GM21723 (cell line): ENCODE measurements at regions not wholly inside any gene's neighbourhood (a gene's known extent, or its start where the extent isn't known, plus 50 kb on each side); places are given as distances from the start of the nearest gene placed in this dataset.
"Not testable (repeated sequence)": the region's sequence is repeated elsewhere in the genome, so short reads cannot be mapped to it uniquely, and the experiment has no call there.

ENCODE experiments used
- ATAC-seq: cut with Tn5 transposase; IDR thresholded peaks from one replicate; pipeline ENCODE4 v1.9.1; 2021; ENCODE audit warnings: mild to moderate bottlenecking, moderate library complexity; ENCODE audit not compliant: unreplicated experiment

DNA sequence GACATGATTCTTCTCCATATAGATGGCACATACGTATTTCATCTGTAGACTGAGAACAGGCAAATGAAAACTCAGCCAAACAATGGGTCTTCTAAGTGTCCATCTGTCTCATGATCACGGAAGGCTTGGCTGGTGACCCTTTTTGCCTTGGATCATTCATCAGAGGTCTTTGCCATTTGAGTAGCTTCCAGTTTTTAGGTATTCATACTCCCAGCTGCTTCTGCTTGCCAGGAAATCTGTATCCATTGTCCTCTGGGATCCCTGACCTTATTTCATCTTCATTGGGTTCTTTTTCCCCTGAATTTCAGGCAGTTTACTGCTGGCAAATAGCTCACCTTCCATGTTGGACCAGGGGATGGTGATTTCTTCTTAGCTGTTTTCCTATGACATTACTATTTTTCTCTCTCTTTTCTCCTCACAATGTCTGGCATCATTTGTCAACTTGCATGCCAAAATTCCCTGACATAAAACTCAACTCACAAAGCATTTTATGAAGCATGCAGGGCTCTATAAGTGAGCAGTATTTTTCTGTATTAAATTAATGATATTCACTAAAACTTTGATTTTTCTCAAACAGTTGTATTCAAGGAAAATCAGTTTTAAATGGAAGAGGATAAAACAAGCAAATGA, 241.2 kb downstream of the DNAJB9 start:
- ATAC-seq = no peak

DNA sequence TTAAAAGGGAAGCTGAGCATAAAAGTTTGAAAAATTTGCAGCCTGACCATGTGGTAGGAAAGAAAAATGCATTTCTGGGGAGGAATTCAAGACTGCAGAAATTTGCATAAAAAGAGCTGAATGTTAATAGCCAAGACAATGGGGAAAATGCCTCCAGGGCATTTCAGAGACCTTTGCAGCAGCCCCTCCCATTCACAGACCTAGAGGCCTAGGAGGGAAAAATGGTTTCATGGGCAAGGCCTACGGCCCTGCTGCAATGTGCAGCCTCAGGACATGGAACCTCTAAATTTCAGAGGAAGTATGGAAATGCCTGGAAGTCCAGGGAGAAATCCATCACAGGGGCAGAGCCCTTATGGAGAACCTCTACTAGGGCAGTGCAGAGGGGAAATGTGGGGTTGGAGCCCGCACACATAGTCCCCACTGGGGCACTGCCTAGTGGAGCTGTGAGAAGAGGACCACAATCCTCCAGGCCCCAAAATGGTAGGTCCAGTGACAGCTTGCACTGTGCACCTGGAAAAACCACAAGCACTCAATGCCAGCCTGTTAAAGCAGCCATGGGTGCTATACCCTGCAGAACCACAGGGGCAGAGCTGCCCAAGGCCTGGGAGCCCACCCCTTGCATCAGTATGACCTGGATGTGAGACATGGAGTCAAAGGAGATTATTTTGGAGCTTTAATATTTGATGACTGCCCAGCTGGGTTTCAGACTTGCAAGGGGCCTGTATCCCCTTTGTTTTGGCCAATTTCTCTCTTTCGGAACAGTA, 243.8 kb downstream of the DNAJB9 start:
- ATAC-seq = no peak

DNA sequence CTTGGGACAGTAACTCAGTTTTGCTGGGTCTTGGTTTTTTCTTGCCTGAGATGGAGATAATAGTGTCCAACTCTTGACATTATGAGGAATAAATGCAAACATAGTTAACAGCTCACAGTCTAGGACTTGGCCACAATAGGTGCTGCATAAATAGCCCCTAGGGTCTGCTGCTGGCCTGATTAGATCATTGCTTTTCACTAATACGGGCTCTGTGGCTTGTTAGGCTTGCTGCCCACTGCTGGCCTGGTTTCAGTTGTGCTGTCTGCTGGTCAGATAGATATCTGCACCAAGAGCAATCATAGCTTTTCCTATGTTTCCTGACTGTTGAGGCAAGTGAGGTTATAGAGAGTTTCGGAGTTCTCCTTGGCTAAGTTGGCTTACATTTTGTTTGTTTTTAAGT, 246.1 kb downstream of the DNAJB9 start:
- no peak for ATAC-seq

DNA sequence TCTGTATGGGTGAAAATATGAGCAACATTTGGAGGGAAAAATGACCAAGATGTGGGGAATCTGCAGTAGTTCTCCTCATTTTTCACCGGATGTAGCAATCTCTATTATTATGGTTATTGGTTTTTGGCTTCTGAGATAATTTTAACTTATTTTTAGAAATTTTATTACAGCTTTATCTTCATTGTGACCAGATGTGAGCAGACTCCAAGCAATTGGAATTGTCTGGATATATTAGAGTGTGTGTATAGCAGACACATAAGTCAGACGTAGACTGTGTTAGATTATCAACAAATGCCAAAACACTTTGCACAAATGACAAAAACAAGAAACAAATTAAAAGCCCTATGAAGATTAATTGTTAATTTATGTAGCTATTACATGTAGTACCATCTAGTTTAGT, 249.1 kb downstream of the DNAJB9 start:
- no peak for ATAC-seq

DNA sequence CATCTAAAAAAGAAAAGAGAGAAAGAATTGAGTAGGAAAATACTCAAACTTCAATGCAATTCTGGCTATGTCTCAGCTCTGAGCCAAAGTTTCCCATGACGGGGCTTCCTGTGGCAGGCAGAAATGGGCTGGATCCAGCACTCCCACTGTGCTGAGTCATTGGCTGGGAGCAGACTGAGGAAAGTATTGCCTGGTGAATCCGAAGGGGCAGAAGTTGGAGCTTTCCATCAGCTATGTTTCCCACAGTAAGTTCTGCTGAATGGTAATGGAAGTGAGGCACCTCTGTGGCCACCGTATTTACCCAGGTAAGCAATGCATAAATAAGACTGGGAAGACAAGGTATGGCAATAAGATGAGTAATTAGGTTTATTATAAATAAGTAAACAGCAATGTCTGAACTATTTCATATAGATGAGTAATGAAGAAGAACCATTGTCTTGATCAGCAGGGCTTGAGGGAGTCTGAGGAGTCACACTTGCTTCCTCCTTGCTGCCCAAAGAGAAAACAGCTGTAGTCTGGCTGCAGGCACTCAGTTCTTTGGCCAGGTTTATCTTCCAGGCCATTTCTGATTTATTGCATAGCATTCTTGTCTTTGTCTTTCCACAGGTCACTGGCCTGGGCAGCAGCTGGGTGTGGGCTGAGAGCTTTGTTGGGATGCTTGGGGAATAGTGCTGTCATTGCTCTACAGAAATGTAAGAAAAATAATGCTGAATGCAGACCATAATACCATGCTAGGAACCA, 255.3 kb downstream of the DNAJB9 start:
- no peak for ATAC-seq

DNA sequence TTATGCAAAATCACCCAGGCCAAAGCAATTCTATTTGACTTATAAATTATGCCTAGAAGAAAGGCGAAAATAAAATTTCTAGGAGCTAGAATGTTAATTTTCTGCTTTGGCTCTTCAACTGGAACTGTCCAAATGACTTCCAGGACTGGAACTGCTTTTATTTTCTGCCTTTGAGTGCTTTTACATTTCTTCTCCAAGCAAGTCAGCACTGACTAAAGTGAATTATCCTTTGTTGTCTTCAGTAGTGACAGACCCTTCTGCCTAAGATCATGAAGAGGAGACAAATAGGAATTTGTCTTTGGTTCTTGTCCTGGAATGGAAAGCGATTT, 255.9 kb downstream of the DNAJB9 start:
- no peak for ATAC-seq

DNA sequence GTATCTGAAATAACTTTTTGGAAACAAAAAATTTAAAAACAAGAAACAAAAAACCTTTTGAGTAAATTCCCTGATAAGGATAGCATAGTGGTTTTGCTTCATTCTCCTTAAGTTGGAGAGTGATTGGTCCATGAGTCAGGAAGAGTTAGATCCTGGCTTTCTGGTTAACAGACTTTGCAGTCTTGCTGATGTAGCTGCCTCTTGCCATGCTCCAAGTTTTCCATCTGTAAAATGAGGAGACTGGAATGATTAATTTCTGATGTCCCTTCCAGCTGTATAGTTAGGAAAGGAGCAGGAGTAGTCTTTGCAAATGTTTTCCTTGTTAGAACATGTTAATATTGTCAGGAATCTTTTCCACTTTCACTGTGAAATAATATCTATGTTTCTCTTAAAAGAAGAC, 266.6 kb downstream of the DNAJB9 start:
- no peak for ATAC-seq

DNA sequence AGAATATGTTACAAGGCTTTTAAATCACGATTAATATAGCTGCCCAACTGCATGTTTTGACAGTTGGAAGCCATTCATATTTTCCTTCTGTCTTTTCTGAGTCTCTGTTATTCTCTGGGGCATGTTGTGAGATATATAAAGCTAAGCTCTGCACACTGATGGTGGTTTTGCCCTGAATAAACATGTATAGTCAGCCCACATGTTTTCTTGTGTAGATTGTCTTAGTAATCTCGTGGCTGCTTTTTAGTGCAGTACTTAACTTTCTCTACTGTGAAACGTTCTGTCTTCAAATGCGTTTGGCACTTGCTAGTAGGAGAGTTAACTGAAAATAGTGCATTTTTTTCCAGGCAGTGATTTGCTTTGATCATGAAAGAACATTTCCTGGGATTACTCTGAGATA, 268.5 kb downstream of the DNAJB9 start:
- ATAC-seq = no peak

DNA sequence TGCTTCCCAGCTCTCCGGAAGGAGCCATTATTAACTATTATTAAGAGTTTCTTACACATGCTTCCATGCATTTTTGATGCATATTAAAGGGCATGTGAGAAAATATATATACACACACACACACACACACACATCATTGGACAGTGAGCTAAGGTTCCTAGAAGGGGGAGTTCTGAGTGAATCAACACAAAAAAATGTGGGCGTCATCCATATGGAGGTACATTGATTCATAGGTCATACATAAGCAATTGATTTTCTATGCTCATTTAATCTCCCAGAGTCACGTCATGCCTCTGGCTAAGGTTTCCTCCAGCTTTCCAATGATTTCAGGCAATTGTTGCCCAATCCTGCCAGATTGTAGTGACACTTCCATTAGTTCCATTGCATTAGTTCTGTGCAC, 269.4 kb downstream of the DNAJB9 start:
- no peak for ATAC-seq

DNA sequence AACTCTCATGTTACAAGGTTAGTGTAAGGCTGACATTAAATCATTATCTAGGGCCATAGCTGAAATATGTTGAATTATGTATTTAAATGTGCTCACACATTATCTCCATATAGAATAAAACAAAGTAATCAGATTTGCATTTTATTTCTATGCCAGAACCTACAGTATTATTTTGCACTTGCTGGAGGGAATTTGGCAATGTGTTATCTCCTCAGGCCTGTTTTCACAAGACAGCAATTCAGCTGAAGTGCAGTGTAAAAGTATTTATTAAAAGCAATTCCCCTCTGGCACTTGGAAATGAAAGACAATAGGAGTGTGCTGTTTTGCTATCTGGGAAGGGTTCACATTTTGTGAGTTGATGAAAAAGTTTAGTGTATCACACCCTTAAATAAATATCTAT, 276.3 kb downstream of the DNAJB9 start:
- no peak for ATAC-seq

DNA sequence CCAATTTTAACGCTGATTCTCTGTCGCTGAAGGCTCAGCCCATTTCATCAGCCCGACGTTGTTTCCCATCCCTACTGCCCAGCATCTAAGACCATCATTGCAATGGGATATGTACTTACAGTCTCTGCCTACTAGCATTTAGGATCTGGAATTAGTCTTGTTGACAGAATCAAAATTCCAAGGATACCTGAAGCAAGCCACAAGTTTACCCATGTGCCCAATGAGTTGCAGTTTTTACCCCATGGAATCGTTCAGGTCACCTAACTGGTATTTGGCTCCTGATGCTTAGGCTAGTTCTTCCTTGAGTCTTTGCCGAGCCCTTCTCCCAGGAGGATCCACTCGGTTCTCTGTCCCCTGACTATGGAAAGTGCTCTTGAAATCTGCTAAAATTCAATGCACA, 276.8 kb downstream of the DNAJB9 start:
- ATAC-seq = no peak

DNA sequence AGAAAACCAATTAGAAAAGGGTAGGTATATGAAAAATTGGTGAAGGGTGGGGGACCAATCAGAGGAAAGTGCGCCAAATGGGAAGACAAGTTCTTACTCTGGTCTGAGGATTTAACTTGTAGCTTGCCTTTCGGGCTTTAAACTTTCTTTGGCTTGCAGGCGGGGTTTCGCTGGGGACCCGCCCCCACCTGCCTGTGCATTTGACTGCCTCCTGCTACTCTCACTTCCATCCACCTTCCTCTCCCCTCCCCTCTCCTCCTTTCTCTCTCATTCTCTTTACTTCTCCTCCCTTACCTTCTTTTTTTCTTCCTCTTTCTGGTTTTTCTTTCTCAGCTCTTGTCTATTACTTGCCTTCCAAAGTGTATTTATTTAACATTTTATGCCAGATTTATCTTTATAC, 278.8 kb downstream of the DNAJB9 start:
- ATAC-seq = no peak

DNA sequence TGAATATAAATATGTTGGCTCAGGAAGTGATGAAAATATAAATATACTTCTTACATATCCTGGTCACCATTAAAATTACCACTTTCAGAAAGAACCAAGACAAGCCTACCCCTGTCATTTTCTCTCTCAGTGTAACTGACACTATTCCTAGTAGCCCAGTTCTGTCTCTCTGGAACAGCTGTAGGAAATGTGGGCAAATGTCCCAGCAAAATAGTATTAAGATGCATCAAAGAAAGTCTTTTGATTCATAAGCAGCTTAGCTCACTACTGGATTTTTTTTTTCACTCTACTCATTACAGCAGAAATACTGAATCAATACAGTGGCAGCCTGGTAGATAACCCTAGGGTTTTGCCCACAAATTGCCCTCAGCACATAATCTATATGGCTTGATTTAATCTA, 290.9 kb downstream of the DNAJB9 start:
- ATAC-seq = no peak

DNA sequence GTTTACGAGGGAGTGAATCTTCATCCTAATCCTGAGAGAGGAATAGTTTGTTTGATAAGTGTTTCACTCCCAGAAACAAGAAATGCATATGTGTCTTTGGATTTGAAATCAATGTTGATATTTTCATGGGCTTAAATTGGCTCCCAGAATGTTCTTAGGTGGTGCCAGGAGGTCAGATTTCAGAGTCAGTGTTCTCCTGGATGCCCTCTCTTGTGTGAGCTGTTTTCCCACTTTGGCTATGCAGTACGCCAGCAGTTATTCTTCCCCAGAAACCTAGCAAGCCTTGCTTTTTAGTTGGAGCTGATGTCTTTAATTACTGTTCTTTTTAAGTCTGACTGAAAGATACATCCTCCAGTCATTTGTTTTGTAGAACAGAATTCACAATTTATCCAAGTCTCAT, 291.4 kb downstream of the DNAJB9 start:
- ATAC-seq = no peak

DNA sequence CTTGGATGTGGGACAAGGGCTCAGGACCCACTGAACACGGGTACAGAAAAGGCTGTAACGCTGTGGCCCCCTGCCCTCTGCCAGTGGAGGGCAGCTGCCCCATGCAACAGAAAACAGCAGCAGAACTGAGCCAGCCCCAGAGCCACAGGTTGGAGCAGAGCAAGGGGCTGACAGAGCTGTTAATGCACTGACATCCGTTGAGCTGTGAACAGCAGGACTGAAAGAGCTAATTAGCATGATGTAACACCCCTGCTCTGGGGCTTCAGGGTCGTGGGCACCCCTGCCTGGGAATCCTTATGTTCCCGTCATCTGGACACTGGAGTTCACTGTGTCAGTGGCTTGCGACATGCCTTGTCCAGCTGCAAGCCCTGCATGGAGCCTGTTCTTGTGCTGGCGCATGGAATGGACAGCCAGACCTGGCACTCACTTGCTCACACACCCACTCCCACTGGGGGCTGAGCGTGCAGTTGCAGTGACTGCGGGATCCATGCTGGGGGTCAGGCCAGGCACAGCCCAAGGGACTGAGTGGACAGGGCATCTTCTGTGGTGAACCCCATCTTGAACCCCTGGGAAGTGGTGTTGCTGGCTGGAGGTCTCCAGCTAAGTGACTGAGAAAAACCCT, 293.7 kb downstream of the DNAJB9 start:
- ATAC-seq = no peak

DNA sequence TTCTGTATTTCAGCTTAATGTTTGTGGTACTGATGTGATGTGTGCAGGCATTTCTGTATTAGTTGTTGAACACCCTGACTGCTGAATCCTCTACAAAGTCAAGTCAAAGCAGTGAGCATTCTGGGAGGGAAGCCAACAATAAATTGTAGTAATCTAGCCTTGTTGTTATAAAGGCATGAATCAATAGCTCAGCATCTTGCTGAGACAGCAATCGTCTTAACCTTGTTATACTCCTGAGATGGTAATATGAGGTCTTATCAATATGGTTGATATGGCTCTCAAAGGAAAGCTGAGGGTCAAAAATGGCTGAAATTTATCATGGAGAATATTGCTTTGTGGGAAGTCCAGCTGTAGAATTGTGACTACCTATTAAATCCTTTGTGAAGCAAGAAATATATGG, 299.4 kb downstream of the DNAJB9 start:
- no peak for ATAC-seq

DNA sequence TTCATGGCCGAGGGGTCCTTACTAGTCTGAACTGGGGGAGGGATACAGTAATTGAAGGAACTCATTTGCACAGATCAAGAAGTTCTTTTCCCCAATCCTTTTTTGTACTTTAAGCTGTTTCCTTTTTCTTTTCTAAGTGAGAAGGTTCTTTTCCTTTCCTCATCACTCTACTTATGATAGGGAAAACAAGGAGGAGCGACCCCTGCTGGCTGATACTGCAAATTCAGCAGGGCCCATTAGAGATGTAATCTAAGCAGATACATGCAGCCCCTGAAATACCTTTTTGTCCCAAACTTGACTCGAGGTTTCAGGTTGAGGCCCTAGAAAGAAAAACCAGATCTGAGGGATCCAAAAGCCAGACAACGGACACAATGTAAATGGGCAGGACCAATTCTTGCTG, 305.5 kb downstream of the DNAJB9 start:
- peak; percentile 54 for ATAC-seq

DNA sequence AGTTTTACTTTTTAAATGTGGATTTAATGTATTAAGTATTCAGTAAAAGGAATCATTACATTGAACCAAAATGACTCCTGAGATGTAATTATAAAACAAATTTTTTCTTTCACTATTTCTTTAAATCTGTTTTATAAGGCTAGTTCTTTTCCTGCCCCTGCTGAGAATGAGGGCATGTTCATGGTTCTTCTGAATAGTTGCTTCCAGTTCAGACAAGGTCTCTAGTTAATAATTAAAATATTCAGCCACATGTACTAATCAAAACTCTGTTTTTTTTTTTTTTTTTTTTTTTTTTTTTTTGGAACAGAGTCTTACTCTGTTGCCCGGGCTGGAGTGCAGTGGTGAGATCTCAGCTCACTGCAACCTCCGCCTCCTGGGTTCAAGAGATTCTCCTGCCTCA, 321.2 kb downstream of the DNAJB9 start:
- no peak for ATAC-seq

DNA sequence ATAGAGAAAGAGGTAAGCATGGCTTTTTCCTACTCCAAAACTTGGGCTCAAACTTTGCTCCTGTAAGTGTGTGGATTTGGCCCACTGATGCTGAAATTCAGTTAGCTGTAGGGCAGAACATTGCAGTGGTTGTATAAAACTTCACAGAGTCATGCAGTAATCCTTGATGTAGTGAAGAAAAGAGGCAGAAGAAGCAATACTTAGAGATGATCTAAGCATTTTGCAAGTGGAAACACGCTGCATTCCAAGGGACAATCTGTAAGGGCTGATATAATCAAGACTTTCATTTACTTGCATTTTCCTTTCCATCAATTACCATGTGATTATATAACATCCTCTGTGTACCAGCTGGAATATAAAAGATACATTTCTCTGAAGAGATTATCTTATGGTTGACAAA, 338.8 kb downstream of the DNAJB9 start:
- no peak for ATAC-seq

DNA sequence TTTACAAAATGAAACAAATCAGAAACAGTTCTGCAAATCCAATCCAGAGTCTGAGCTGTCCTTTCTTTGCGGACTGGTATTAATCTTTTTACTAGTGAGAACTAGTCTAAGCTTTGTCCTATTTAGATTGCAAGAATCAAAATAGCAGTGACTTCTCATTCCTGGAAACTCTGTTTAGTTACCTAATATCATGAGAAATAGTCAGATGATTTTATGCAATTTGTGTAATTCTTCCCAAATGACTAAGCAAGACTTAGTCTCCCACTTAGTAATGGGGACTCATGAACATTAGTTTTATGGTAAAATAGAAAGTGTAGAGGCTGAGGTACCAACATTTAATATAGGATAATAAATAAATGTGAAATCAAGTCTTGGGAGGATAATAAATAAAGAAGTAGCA, 341.3 kb downstream of the DNAJB9 start:
- ATAC-seq = no peak

DNA sequence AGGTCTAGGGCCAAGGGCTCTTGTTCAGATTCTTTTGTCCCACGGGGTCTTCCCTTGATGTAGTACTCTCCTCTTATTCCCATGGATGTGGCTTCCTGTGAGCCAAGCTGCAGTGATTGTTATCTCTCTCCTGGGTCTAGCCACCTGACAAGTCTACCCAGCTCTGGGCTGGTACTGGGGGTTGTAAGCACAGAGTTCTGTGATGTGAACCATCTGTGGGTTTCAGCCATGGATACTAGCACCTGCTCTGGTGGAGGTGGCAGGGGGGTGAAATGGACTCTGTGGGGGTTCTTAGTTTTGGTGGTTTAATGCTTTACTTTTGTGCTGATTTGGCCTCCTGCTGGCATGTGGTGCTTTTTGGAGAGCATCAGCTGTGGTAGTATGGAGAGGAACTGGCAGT, 350.8 kb downstream of the DNAJB9 start:
- ATAC-seq = no peak

DNA sequence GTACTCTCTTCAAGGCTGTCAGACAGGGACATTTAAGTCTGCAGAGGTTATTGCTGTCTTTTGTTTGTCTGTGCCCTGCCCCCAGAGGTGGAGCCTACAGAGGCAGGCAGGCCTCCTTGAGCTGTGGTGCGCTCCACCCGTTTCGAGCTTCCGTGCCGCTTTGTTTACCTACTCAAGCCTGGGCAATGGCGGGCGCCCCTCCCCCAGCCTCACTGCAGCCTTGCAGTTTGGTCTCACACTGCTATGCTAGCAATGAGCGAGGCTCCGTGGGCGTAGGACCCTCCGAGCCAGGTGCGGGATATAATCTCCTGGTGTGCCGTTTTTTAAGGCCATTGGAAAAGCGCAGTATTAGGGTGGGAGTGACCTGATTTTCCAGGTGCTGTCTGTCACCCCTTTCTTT, 373.4 kb downstream of the DNAJB9 start:
- not testable (repeated sequence) for ATAC-seq
